ENCODE measurements at regions not wholly inside any gene's neighbourhood (a gene's known extent, or its start where the extent isn't known, plus 50 kb on each side); places are given as distances from the start of the nearest gene placed in this dataset.

DNA sequence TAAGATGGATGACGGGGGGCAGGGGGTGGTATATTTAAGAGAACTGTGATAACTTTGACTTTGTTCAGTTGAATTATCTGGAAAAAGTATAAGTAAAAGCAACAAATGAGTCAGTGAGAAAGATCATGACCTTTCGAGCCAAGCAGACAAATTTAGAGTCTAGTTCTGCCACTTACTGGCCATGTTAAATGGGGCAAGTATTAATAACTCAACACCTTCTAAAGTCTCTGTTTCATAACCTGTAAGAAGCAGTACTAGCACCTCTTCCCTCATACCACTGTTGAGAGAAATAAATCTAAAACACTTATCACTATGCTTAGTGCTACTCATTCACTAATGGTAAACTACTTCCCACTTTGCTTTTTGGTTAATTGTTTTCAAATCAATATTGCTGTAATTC lies 604.4 kb upstream of the LRRN3 start:
- no peaks in the 10 kb centered on the region for H3K4me1 ChIP-seq (ENCODE audit: control insufficient read depth, insufficient read depth, low read length)
- H3K14ac ChIP-seq (replicated peaks; ENCODE audit: low read depth, low read length): no peak overlapping the region
- no peak overlapping the region for H3K4me2 ChIP-seq (ENCODE audit: low read depth, low read length)
- BruUV-seq (replicated peaks): no TSS peak
- H3K18ac ChIP-seq (ENCODE audit: low read depth, low read length): no peak overlapping the region
- no peaks in the 10 kb centered on the region for H3K9me1 ChIP-seq (ENCODE audit: insufficient read depth, low read length)
- H3K27me3 ChIP-seq (ENCODE audit: control insufficient read depth, insufficient read depth, low read length): no peaks in the 10 kb centered on the region
- no peak overlapping the region for H2BK15ac ChIP-seq (ENCODE audit: low read depth, low read length)
- H3K23ac ChIP-seq (ENCODE audit: low read depth, low read length): no peak overlapping the region
- no peak overlapping the region for H4K91ac ChIP-seq (ENCODE audit: insufficient read depth, low read depth, low read length)
- CTCF ChIA-PET: no interaction called here
- H4K5ac ChIP-seq (ENCODE audit: low read depth, low read length): no peak overlapping the region
- no peaks in the 10 kb centered on the region for H3K36me3 ChIP-seq (ENCODE audit: control insufficient read depth, insufficient read depth, low read length)
- no peak overlapping the region for H2AK5ac ChIP-seq (ENCODE audit: low read depth, low read length)
- H4K20me1 ChIP-seq (ENCODE audit: insufficient read depth, low read length): no peaks in the 10 kb centered on the region
- TF ChIP-seq CEBPB (IDR thresholded peaks at IDR 0.05; ENCODE audit: low read depth, low read length): no peak
- no peak for TF ChIP-seq POLR2A (IDR thresholded peaks at IDR 0.05; ENCODE audit: low read depth, low read length)
- TF ChIP-seq CHD1 (IDR thresholded peaks at IDR 0.05; ENCODE audit: low read depth, low read length): no peak
- TF ChIP-seq NFE2L2 (IDR thresholded peaks at IDR 0.05; ENCODE audit: low read depth, low read length): no peak
- TF ChIP-seq, protein P1, sequence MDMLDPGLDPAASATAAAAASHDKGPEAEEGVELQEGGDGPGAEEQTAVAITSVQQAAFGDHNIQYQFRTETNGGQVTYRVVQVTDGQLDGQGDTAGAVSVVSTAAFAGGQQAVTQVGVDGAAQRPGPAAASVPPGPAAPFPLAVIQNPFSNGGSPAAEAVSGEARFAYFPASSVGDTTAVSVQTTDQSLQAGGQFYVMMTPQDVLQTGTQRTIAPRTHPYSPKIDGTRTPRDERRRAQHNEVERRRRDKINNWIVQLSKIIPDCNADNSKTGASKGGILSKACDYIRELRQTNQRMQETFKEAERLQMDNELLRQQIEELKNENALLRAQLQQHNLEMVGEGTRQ (IDR thresholded peaks at IDR 0.05; ENCODE audit: low read depth, low read length): no peak
- no peak for TF ChIP-seq RFX5 (IDR thresholded peaks at IDR 0.05; ENCODE audit: low read depth, low read length)
- H3K56ac ChIP-seq (ENCODE audit: extremely low read depth, insufficient read depth, low read length): no peak overlapping the region
- dilution Hi-C loops (cut with HindIII; ENCODE audit: low sequenced_read_pairs, unreplicated experiment) (no loop called here), intact Hi-C loops (cut with micrococcal nuclease) (no loop called here), in situ Hi-C loops (cut with MboI; ENCODE audit: low sequenced_read_pairs) (no loop called here)
- WGBS, 2 experiments (ENCODE audit: extremely low coverage in 2 of 2, insufficient read length in 1 of 2): no CpG with 5 or more reads among the region's 2 CpGs
- no peak overlapping the region for H2BK20ac ChIP-seq (ENCODE audit: low read depth, low read length)
- H2AFZ ChIP-seq (replicated peaks; ENCODE audit: low read length, poor library complexity): no peak overlapping the region
- no peak overlapping the region for H4K8ac ChIP-seq (ENCODE audit: low read depth in 2 of 2, low read length in 2 of 2)
- DNase-seq (no peak), ATAC-seq (ENCODE audit: low read depth) (no peak)
- H3K27ac ChIP-seq (ENCODE audit: insufficient read depth, low read length): no peak overlapping the region
- POLR2A ChIA-PET (ENCODE audit: unreplicated experiment): no interaction called here
- H3K4ac ChIP-seq (ENCODE audit: low read depth, low read length): no peak overlapping the region
- H3K4me3 ChIP-seq (ENCODE audit: insufficient read depth, low read depth, low read length): no peak overlapping the region
- H2BK5ac ChIP-seq (ENCODE audit: low read depth, low read length, poor library complexity, severe bottlenecking): no peak overlapping the region
- no peak overlapping the region for H3K9ac ChIP-seq (ENCODE audit: low read depth, low read length)
- H2BK120ac ChIP-seq (ENCODE audit: low read depth, low read length): no peak overlapping the region
- H3K79me1 ChIP-seq (ENCODE audit: low read depth in 1 of 2, low read length in 2 of 2): no peaks in the 10 kb centered on the region
- no peak overlapping the region for H2AK9ac ChIP-seq (replicated peaks; ENCODE audit: low read depth, low read length, poor library complexity)
- H3K9me3 ChIP-seq (ENCODE audit: control insufficient read depth, insufficient read depth, low read length): no peaks in the 10 kb centered on the region
